AG10803 (cell line): ENCODE measurements at regions not wholly inside any gene's neighbourhood (a gene's known extent, or its start where the extent isn't known, plus 50 kb on each side); places are given as distances from the start of the nearest gene placed in this dataset.
A peak's percentile ranks its signal among the peaks of the same experiment; 100 is the strongest.
"Not testable (repeated sequence)": the region's sequence is repeated elsewhere in the genome, so short reads cannot be mapped to it uniquely, and the experiment has no call there.

Experiments
- DNase-seq: peaks from one replicate; pipeline ENCODE4 v3.0.0; 2010; ENCODE audit warnings: low read depth
- H3K4me3 ChIP-seq: 2 replicates; pipeline ENCODE4 v1.5.1; 2011; ENCODE audit warnings: mild to moderate bottlenecking, low read length, control low read depth
- CTCF ChIP-seq: conservative IDR thresholded peaks from 2 replicates; pipeline ENCODE4 v1.5.1; 2011; ENCODE audit warnings: mild to moderate bottlenecking, low read length, control low read depth, inconsistent platforms

- TF ChIP-seq CTCF: no peak
- no peak overlapping the region for H3K4me3 ChIP-seq
- DNase-seq: no peak
Measured at GRCh38 chr7:142487124-142487523, 229.3 kb upstream of the PRSS58 start.

- peak; percentile 63 for TF ChIP-seq CTCF
- H3K4me3 ChIP-seq: no peak overlapping the region
- no peak for DNase-seq
Measured at GRCh38 chr7:142485617-142486226, 227.9 kb upstream of the PRSS58 start.

- H3K4me3 ChIP-seq: no peak overlapping the region
- no peak for DNase-seq
- no peak for TF ChIP-seq CTCF
Measured at GRCh38 chr7:142483659-142484317, 225.9 kb upstream of the PRSS58 start.

- peak; percentile 98 for TF ChIP-seq CTCF
- H3K4me3 ChIP-seq: no peak overlapping the region
- DNase-seq: peak; percentile 51
Measured at GRCh38 chr7:142482891-142483658, 225.2 kb upstream of the PRSS58 start.

GRCh38 chr7:142481548-142481947 is 223.7 kb upstream of the PRSS58 start:
- peak; percentile 49 for DNase-seq
- peak; percentile 61 for TF ChIP-seq CTCF
- H3K4me3 ChIP-seq: no peak overlapping the region

- DNase-seq: peak; percentile 68
- peak; percentile 74 for TF ChIP-seq CTCF
- no peak overlapping the region for H3K4me3 ChIP-seq
Measured at GRCh38 chr7:142478479-142479220, 220.8 kb upstream of the PRSS58 start.

- DNase-seq, H3K4me3 ChIP-seq: not testable (repeated sequence)
Measured at GRCh38 chr7:142477801-142478200, 219.9 kb upstream of the PRSS58 start.
